HEK293T (cell line): ENCODE measurements at regions not wholly inside any gene's neighbourhood (a gene's known extent, or its start where the extent isn't known, plus 50 kb on each side); places are given as distances from the start of the nearest gene placed in this dataset.

Source experiments
- CTCF ChIA-PET: fragments of 350-600 bp; formaldehyde crosslinking; extraction: SDS; loops from one replicate; lab custom pipeline; 2021; ENCODE audit warnings: antibody characterized with exemption, inconsistent platforms; lab: Yijun Ruan, JAX
- POLR2A ChIA-PET: fragments of 350-600 bp; formaldehyde crosslinking; extraction: SDS; loops from one replicate; lab custom pipeline; 2020; ENCODE audit warnings: antibody characterized with exemption, inconsistent platforms; lab: Yijun Ruan, JAX
- DNase-seq: peaks from one replicate; pipeline ENCODE4 v3.0.0; 2012; ENCODE audit warnings: mixed read lengths; ENCODE audit errors: extremely low spot score
- ARNT ChIP-seq: fragments of 450-650 bp; IDR thresholded peaks from 2 replicates; pipeline ENCODE4 v1.6.1; 2017; ENCODE audit warnings: mild to moderate bottlenecking
- BHLHE40 ChIP-seq: fragments of 450-650 bp; IDR thresholded peaks from 2 replicates; pipeline ENCODE4 v1.6.1; 2016; ENCODE audit warnings: mild to moderate bottlenecking, moderate library complexity, borderline replicate concordance
- CTBP1 ChIP-seq: fragments of 450-650 bp; IDR thresholded peaks from 2 replicates; pipeline ENCODE4 v1.6.1; 2016; ENCODE audit warnings: borderline replicate concordance
- ELF4 ChIP-seq: fragments of 450-650 bp; IDR thresholded peaks from 2 replicates; pipeline ENCODE4 v1.6.1; 2017; ENCODE audit warnings: antibody characterized with exemption
- FOXA1 ChIP-seq: fragments of 450-650 bp; IDR thresholded peaks from 2 replicates; pipeline ENCODE4 v1.6.1; 2016; ENCODE audit warnings: mild to moderate bottlenecking
- FOXK2 ChIP-seq: fragments of 450-650 bp; IDR thresholded peaks from 2 replicates; pipeline ENCODE4 v1.6.1; 2016; ENCODE audit warnings: mild to moderate bottlenecking
- FOXM1 ChIP-seq: fragments of 450-650 bp; IDR thresholded peaks from 2 replicates; pipeline ENCODE4 v1.6.1; 2017; ENCODE audit warnings: mild to moderate bottlenecking, borderline replicate concordance
- HDGF ChIP-seq: fragments of 450-650 bp; IDR thresholded peaks from 2 replicates; pipeline ENCODE4 v1.6.1; 2017; ENCODE audit warnings: antibody characterized with exemption, borderline replicate concordance
- L3MBTL2 ChIP-seq: fragments of 450-650 bp; conservative IDR thresholded peaks from 2 replicates; pipeline ENCODE4 v1.6.1; 2016; ENCODE audit warnings: mild to moderate bottlenecking
- LEF1 ChIP-seq: fragments of 450-650 bp; IDR thresholded peaks from 2 replicates; pipeline ENCODE4 v1.6.1; 2017; ENCODE audit warnings: mild to moderate bottlenecking, borderline replicate concordance
- NFRKB ChIP-seq: fragments of 450-650 bp; IDR thresholded peaks from 2 replicates; pipeline ENCODE4 v1.6.1; 2016; ENCODE audit warnings: mild to moderate bottlenecking, moderate library complexity
- PKNOX1 ChIP-seq: fragments of 450-650 bp; IDR thresholded peaks from 2 replicates; pipeline ENCODE4 v1.6.1; 2016
- SP1 ChIP-seq: fragments of 450-650 bp; IDR thresholded peaks from 2 replicates; pipeline ENCODE4 v1.6.1; 2017
- SUZ12 ChIP-seq: fragments of 450-650 bp; IDR thresholded peaks from 2 replicates; pipeline ENCODE4 v1.6.1; 2016; ENCODE audit warnings: mild to moderate bottlenecking
- TARDBP ChIP-seq: fragments of 450-650 bp; IDR thresholded peaks from 2 replicates; pipeline ENCODE4 v1.6.1; 2016
- ZNF384 ChIP-seq: fragments of 450-650 bp; IDR thresholded peaks from 2 replicates; pipeline ENCODE4 v1.6.1; 2016

GRCh38 chr6:12408752-12409151 lies 118.6 kb downstream of the EDN1 start:
- ChIA-PET POLR2A (no interaction called here), CTCF (no interaction called here)
- no peak for TF ChIP-seq ZNF384
- no peak for DNase-seq

- CTCF ChIA-PET: no interaction called here
- DNase-seq: no peak
- POLR2A ChIA-PET: no interaction called here
- TF ChIP-seq SP1 (no peak), ELF4 (no peak), FOXK2 (no peak), FOXA1 (no peak), SUZ12 (no peak), CTBP1 (no peak), L3MBTL2 (no peak), TARDBP (no peak), PKNOX1 (no peak), NFRKB (no peak), HDGF (no peak), FOXM1 (no peak), ZNF384 (no peak), BHLHE40 (no peak), LEF1 (no peak), ARNT (no peak)
These were observed 120.8 kb downstream of the EDN1 start for GRCh38 chr6:12410946-12411345.

GRCh38 chr6:12414096-12414675 lies 124.0 kb downstream of the EDN1 start:
- DNase-seq: no peak
- ChIA-PET POLR2A (no interaction called here), CTCF (no interaction called here)
- no peak for TF ChIP-seq CTBP1
- no peak for TF ChIP-seq NFRKB

- no peak for DNase-seq
- CTCF ChIA-PET: no interaction called here
- TF ChIP-seq CTBP1 (no peak), FOXM1 (no peak), SUZ12 (no peak), TARDBP (no peak), PKNOX1 (no peak), ELF4 (no peak), HDGF (no peak)
- POLR2A ChIA-PET: no interaction called here
These were observed 125.9 kb downstream of the EDN1 start for GRCh38 chr6:12415980-12416598.

GRCh38 chr6:12417191-12417590 lies 127.0 kb downstream of the EDN1 start:
- DNase-seq: no peak
- ChIA-PET POLR2A (no interaction called here), CTCF (interaction anchor here (0.7 kb wide), 1 partner anchor 65 kb away, joined by 3 read pairs; no protein-coding TSS in a partner anchor)
- no peak for TF ChIP-seq ARNT
- no peak for TF ChIP-seq NFRKB
- TF ChIP-seq FOXM1: no peak
- no peak for TF ChIP-seq SP1
- no peak for TF ChIP-seq L3MBTL2
- no peak for TF ChIP-seq SUZ12
- TF ChIP-seq HDGF: no peak
- TF ChIP-seq TARDBP: no peak
- TF ChIP-seq PKNOX1: no peak
- TF ChIP-seq CTBP1: no peak
- no peak for TF ChIP-seq FOXA1
- no peak for TF ChIP-seq FOXK2
- no peak for TF ChIP-seq ELF4
- no peak for TF ChIP-seq LEF1
- TF ChIP-seq ZNF384: no peak
- no peak for TF ChIP-seq BHLHE40

- DNase-seq: no peak
- TF ChIP-seq FOXA1: no peak
- TF ChIP-seq PKNOX1: no peak
- TF ChIP-seq LEF1: no peak
- no peak for TF ChIP-seq SP1
- TF ChIP-seq ELF4: no peak
- TF ChIP-seq ZNF384: no peak
- no peak for TF ChIP-seq TARDBP
- no peak for TF ChIP-seq ARNT
- no peak for TF ChIP-seq BHLHE40
- TF ChIP-seq FOXK2: no peak
- TF ChIP-seq SUZ12: no peak
- no peak for TF ChIP-seq L3MBTL2
- no peak for TF ChIP-seq FOXM1
- TF ChIP-seq HDGF: no peak
- no peak for TF ChIP-seq NFRKB
- TF ChIP-seq CTBP1: no peak
- ChIA-PET POLR2A (no interaction called here), CTCF (no interaction called here)
These were observed 128.8 kb downstream of the EDN1 start for GRCh38 chr6:12418946-12419345.
